Smooth muscle cell (in vitro differentiated cells): ENCODE measurements at regions not wholly inside any gene's neighbourhood (a gene's known extent, or its start where the extent isn't known, plus 50 kb on each side); places are given as distances from the start of the nearest gene placed in this dataset.
A peak's percentile ranks its signal among the peaks of the same experiment; 100 is the strongest.

ENCODE experiments used
- DNase-seq: peaks from one replicate; lab custom pipeline; 2025; ENCODE audit not compliant: unreplicated experiment; lab: John Stamatoyannopoulos, UW
- H2AFZ ChIP-seq: fragments of 200-600 bp; sonication (generic); 2 replicates; pipeline ENCODE4 v1.6.0; 2016; ENCODE audit warnings: antibody characterized with exemption, low read depth, mild to moderate bottlenecking
- H3F3A ChIP-seq: fragments of 200-600 bp; sonication (generic); 2 replicates; pipeline ENCODE4 v1.6.0; 2017; ENCODE audit warnings: antibody characterized with exemption, low read depth
- H3K27ac ChIP-seq: fragments of 200-600 bp; sonication (generic); 2 replicates; pipeline ENCODE4 v1.5.1; 2016; ENCODE audit warnings: low read depth, mild to moderate bottlenecking
- H3K27me3 ChIP-seq: fragments of 200-600 bp; sonication (generic); 2 replicates; pipeline ENCODE4 v1.6.1; 2016; ENCODE audit warnings: low read depth, mild to moderate bottlenecking
- H3K36me3 ChIP-seq: fragments of 200-600 bp; sonication (generic); 2 replicates; pipeline ENCODE4 v1.5.1; 2016; ENCODE audit warnings: low read depth
- H3K4me1 ChIP-seq: fragments of 200-600 bp; sonication (generic); 2 replicates; pipeline ENCODE4 v1.5.1; 2016; ENCODE audit warnings: low read depth
- H3K4me2 ChIP-seq: fragments of 200-600 bp; sonication (generic); 2 replicates; pipeline ENCODE4 v1.6.0; 2016; ENCODE audit warnings: mild to moderate bottlenecking
- H3K4me3 ChIP-seq: fragments of 200-600 bp; sonication (generic); 2 replicates; pipeline ENCODE4 v1.5.1; 2016; ENCODE audit warnings: mild to moderate bottlenecking
- H3K79me2 ChIP-seq: fragments of 200-600 bp; sonication (generic); 2 replicates; pipeline ENCODE4 v1.6.0; 2016; ENCODE audit warnings: low read depth, mild to moderate bottlenecking
- H3K9ac ChIP-seq: fragments of 200-600 bp; sonication (generic); 2 replicates; pipeline ENCODE4 v1.6.0; 2016; ENCODE audit warnings: low read depth
- H3K9me3 ChIP-seq: fragments of 200-600 bp; sonication (generic); replicated peaks from 2 replicates; pipeline ENCODE4 v1.5.1; 2016; ENCODE audit warnings: low read depth
- H4K20me1 ChIP-seq: fragments of 200-600 bp; sonication (generic); 2 replicates; pipeline ENCODE4 v1.6.0; 2016; ENCODE audit warnings: low read depth
- WGBS: methylation state at CpG from one replicate; pipeline ENCODE4 v1.1.7; 2016; ENCODE audit warnings: low lambda C conversion rate; 5-methylcytosine and 5-hydroxymethylcytosine counted together
- TF ChIP-seq, protein P1 (sequence below): fragments of 200-600 bp; sonication (generic); IDR thresholded peaks from 2 replicates; pipeline ENCODE4 v1.5.1; 2017; ENCODE audit warnings: borderline replicate concordance, mild to moderate bottlenecking, antibody characterized with exemption; ENCODE audit not compliant: insufficient read depth, poor library complexity, severe bottlenecking

DNA sequence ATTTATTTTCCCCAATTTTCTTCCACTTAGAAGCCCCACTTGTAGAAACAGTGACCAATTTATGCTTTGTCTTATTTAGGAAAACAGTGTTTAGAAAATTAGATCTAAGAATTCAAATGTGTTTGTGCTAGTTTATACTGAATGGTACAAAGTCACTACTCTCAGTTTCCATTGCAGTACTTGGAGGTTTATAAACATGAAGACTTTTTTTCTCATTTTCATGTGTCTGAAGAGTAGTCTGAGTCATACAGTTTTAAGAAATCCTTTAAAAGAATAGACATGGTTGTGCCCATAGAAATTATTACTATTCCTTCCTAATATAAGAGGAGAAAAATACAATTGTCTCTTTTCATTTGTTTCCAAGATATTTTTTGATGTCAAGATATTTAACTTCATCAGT, 458.7 kb downstream of the NAF1 start:
- no peaks in the 10 kb centered on the region for H3F3A ChIP-seq
- H3K27ac ChIP-seq, result no peak overlapping the region
- no peaks in the 10 kb centered on the region for H4K20me1 ChIP-seq
- no peak overlapping the region for H3K9ac ChIP-seq
- no peaks in the 10 kb centered on the region for H3K79me2 ChIP-seq
- no peaks in the 10 kb centered on the region for H3K4me1 ChIP-seq
- H3K4me2 ChIP-seq, result no peak overlapping the region
- no peak for DNase-seq
- H3K9me3 ChIP-seq, result no peaks in the 10 kb centered on the region
- H3K36me3 ChIP-seq, result no peaks in the 10 kb centered on the region
- TF ChIP-seq, protein P1, sequence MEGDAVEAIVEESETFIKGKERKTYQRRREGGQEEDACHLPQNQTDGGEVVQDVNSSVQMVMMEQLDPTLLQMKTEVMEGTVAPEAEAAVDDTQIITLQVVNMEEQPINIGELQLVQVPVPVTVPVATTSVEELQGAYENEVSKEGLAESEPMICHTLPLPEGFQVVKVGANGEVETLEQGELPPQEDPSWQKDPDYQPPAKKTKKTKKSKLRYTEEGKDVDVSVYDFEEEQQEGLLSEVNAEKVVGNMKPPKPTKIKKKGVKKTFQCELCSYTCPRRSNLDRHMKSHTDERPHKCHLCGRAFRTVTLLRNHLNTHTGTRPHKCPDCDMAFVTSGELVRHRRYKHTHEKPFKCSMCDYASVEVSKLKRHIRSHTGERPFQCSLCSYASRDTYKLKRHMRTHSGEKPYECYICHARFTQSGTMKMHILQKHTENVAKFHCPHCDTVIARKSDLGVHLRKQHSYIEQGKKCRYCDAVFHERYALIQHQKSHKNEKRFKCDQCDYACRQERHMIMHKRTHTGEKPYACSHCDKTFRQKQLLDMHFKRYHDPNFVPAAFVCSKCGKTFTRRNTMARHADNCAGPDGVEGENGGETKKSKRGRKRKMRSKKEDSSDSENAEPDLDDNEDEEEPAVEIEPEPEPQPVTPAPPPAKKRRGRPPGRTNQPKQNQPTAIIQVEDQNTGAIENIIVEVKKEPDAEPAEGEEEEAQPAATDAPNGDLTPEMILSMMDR, result no peak
- peak overlapping the region; percentile 78 for H2AFZ ChIP-seq
- no peaks in the 10 kb centered on the region for H3K27me3 ChIP-seq
- no peak overlapping the region for H3K4me3 ChIP-seq

DNA sequence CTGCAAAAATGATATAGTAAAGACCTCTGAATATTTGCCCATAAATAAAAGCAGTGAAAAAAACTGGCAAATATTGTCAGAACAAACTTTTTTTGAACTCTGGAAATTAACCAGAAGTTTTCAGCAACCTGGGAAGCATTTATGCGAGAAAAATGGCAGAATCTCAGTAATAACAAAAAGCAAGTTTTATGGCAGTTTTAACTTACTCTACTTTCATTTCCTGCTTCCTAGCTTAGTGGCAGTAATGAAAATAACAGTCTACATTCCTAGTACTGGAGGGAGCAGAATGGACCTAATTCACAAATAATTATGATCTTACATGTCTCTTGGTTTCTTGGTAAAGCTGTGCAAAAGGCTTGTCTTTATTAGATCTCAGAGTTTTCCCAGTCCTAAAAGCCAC, 460.1 kb downstream of the NAF1 start:
- TF ChIP-seq, protein P1, result no peak
- no peak overlapping the region for H3K9ac ChIP-seq
- DNase-seq, result no peak
- H4K20me1 ChIP-seq, result no peaks in the 10 kb centered on the region
- no peaks in the 10 kb centered on the region for H3F3A ChIP-seq
- no peak overlapping the region for H3K4me3 ChIP-seq
- H3K4me2 ChIP-seq, result no peak overlapping the region
- H3K9me3 ChIP-seq, result no peaks in the 10 kb centered on the region
- H3K27ac ChIP-seq, result no peak overlapping the region
- H3K27me3 ChIP-seq, result no peaks in the 10 kb centered on the region
- H2AFZ ChIP-seq, result peak overlapping the region; percentile 72
- H3K79me2 ChIP-seq, result no peaks in the 10 kb centered on the region
- WGBS, result 90% methylated on average over 1 of the region's 1 CpG
- no peaks in the 10 kb centered on the region for H3K36me3 ChIP-seq
- H3K4me1 ChIP-seq, result no peaks in the 10 kb centered on the region

DNA sequence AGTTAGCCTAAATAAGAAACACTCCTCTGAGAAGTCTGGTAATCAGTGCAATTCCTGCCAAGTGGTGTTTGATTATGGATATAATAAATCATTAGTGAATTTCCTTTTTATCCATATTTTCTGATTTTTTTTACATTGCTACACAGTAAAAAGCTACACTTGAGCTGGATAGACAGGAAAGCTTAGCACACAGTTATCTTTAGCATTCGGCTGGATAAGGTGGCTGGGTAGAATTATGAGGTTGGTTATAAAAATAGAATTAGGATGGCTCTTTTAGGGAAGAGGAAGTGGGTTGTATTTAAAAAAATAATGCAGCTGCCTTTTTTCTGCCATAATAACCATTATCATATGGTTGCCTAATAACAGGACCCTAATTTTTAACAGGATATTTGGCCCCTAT, 460.6 kb downstream of the NAF1 start:
- Histone ChIP-seq H3K4me3 (no peak overlapping the region), H3F3A (no peaks in the 10 kb centered on the region), H3K9ac (no peak overlapping the region), H3K9me3 (no peaks in the 10 kb centered on the region), H3K4me1 (no peaks in the 10 kb centered on the region), H4K20me1 (no peaks in the 10 kb centered on the region), H3K79me2 (no peaks in the 10 kb centered on the region), H3K27me3 (no peaks in the 10 kb centered on the region), H3K4me2 (no peak overlapping the region), H2AFZ (peak overlapping the region; percentile 72), H3K27ac (no peak overlapping the region), H3K36me3 (no peaks in the 10 kb centered on the region)
- TF ChIP-seq, protein P1, result no peak
- no peak for DNase-seq
- 48% methylated on average over 1 of the region's 1 CpG for WGBS

- Histone ChIP-seq H2AFZ (no peak overlapping the region), H3K9ac (no peak overlapping the region), H3K4me1 (no peaks in the 10 kb centered on the region), H3K27me3 (no peaks in the 10 kb centered on the region), H3K27ac (no peak overlapping the region), H3K4me2 (no peak overlapping the region), H3K79me2 (no peaks in the 10 kb centered on the region), H3K9me3 (no peaks in the 10 kb centered on the region), H3F3A (no peaks in the 10 kb centered on the region), H3K4me3 (no peak overlapping the region), H3K36me3 (no peaks in the 10 kb centered on the region), H4K20me1 (no peaks in the 10 kb centered on the region)
- 86% methylated on average over 2 of the region's 2 CpGs for WGBS
- TF ChIP-seq, protein P1, result no peak
- DNase-seq, result no peak
Observed at GRCh38 chr4:162705130-162705803, 461.4 kb downstream of the NAF1 start.
